HG02759 (cell line): ENCODE measurements at regions not wholly inside any gene's neighbourhood (a gene's known extent, or its start where the extent isn't known, plus 50 kb on each side); places are given as distances from the start of the nearest gene placed in this dataset.
"Not testable (repeated sequence)": the region's sequence is repeated elsewhere in the genome, so short reads cannot be mapped to it uniquely, and the experiment has no call there.

ENCODE experiments used
- ATAC-seq: cut with Tn5 transposase; IDR thresholded peaks from one replicate; pipeline ENCODE4 v1.9.1; 2021; ENCODE audit warnings: mild to moderate bottlenecking, moderate library complexity; ENCODE audit not compliant: unreplicated experiment

- ATAC-seq = no peak
These were observed 684.3 kb upstream of the AUTS2 start for GRCh38 chr7:68914006-68914405.

DNA sequence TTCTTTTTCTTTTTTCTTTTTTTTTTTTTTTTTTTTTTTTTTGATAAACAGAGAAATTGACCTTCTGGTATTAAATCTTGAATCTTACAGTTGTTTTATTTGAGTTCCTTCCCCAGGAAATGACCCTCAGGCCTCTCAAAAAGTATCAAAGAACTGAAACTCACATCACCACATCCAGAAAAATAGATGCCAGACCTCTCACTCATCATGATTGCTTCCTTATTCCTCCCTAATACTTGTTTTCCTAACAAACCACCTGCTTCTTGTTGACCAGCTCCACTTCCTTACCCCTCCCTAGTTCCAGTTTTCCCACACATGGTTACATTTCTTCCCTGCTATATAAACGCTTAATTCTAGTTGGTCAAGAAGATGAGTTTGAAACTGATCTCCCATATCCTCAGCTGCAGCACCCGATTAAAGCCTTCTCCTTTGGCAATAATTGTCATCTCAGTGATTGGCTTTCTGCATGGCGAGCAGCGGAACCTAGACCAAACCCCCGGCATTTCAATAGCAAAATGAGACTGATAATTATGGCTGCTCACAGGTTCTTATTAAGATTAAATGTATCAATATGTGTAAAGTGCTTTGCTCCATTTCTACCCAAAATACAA lies 681.1 kb upstream of the AUTS2 start:
- no peak for ATAC-seq

DNA sequence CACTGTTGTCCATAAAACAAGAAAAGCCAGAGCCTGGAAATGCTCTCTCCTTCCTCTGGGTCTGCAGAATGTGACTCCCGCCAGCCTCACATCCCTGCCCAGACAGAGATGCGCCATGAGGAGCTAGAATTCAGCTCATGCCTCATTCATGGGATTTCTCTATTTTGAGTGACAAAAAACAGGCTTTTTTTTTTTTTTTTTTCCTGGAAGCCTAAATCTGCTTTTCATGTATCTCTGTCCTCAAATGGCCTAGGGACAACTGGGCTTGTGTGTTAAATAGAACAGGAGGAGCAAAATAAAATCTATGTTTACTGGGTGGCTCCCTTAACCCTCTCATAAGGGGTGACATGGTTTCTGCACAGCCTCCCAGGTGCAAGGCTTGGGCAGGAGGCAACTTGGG lies 679.7 kb upstream of the AUTS2 start:
- no peak for ATAC-seq

GRCh38 chr7:68922850-68923249 lies 675.4 kb upstream of the AUTS2 start:
- no peak for ATAC-seq

DNA sequence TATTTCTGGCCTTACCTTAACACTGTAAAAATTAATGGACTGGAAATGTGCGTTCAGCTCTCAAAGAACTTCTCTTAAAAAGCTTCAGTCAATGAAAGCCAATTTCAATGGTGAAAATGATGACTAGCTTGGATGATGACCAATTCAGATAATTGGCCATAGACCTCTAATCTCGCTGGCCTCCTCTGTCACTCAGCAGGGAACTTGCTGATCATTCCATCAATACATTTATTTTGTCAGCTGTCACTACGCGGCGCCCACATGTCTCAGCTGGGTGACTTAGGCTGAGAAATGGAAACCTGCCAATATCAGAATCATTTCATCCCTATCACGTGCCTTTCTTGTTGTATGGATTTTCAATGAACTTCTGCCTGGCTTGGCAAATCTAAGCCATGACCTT lies 673.0 kb upstream of the AUTS2 start:
- ATAC-seq = no peak

DNA sequence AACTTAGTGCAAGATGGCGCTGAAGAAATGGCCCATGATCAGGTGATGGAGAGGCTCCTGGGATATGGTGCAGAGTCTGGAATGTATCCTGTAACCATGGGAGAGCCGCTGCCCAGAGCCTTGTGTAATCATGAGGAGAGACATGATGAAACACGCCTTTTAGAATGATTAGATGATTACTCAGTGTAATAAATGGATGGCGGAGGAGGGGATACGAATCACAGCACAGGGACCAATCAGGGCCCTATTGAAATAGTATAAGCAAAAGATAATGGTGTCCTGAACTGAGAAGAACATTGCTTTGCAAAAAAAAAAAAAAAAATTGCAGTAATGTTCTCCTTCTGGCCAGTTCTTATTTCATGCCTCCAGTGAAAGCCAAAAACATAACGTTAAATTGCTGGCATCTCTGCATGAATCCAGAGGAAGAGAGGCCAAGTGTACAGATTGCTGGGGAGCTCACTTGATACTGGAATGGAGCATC lies 668.5 kb upstream of the AUTS2 start:
- ATAC-seq = no peak

GRCh38 chr7:68936471-68937035 lies 661.7 kb upstream of the AUTS2 start:
- no peak for ATAC-seq

- no peak for ATAC-seq
These were observed 660.1 kb upstream of the AUTS2 start for GRCh38 chr7:68938151-68938550.

DNA sequence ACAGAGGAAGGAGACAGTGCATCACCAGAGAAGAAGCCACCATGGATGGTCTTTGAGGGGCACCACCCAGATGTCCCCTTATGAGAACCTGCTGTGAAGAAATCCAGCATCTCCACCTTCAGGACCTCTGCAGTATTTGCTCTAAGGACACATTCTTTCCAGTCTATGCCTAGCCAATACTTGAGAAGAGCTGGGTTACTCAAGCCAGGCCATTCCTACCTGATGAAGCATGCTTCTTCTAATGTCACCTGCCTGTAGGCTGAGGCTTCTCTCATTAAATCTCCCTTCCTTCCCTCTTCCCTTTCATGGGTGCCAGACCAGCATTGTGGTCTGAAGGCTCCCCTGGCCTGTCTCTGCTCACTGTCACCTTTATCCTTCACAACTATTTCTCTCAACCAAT lies 654.5 kb upstream of the AUTS2 start:
- no peak for ATAC-seq

- no peak for ATAC-seq
These were observed 642.6 kb upstream of the AUTS2 start for GRCh38 chr7:68955656-68956055.

- ATAC-seq = no peak
These were observed 639.7 kb upstream of the AUTS2 start for GRCh38 chr7:68958571-68958970.

GRCh38 chr7:68963552-68963951 lies 634.7 kb upstream of the AUTS2 start:
- ATAC-seq = no peak

GRCh38 chr7:68964060-68964459 lies 634.2 kb upstream of the AUTS2 start:
- no peak for ATAC-seq

DNA sequence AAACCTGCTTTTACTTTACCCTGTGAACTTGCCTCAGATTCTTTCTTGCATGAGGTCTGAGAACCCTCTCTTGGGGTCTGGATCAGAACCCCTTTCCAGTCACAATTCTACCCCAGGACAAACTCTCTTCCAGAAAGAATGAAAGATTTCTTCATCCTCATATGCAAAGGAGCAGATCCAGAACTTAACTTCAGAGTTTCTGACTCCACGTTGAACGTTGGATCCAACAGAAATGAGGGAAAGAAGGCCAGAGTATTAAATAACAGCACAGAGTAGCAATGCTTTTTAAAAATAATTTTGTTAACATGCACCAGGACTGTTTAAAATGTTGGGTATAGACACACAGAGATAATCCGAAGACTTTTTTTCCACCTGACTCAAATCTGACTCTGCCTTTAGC lies 632.9 kb upstream of the AUTS2 start:
- ATAC-seq = no peak

GRCh38 chr7:68967598-68967997 lies 630.7 kb upstream of the AUTS2 start:
- ATAC-seq = no peak

GRCh38 chr7:68969571-68969970 lies 628.7 kb upstream of the AUTS2 start:
- ATAC-seq = no peak

GRCh38 chr7:68971634-68972340 lies 626.5 kb upstream of the AUTS2 start:
- ATAC-seq = no peak

DNA sequence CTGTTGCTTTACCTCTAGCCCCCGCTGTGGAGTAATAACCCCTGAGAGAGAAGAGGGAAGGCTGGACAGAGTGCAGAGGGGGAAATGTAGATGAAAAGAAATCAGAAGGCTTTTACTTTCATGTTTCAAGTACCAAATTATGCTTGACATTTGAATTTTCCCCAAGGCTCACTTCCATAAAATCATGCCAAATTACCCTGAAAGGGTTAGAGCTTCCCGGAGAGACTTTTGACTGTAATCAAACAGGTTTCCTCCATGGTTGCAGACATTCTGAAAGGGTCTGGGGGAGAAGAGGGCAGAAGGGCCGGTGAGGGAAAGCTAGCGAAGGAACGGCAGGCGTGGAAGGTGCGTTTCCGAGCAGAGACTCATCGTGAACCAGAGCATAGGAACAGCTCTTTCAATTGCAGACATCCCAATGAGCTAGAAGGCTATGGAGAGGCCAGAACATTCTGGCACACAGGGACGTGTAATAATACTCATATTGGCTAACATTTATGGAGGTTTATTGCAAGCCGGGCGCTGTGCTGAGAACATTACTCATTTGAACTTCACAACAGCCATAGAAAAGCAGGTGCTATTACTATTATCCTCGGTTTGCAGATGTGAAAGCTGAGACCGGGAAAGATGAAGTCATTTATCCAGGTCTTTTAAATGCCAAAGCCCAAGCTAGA lies 620.8 kb upstream of the AUTS2 start:
- no peak for ATAC-seq

DNA sequence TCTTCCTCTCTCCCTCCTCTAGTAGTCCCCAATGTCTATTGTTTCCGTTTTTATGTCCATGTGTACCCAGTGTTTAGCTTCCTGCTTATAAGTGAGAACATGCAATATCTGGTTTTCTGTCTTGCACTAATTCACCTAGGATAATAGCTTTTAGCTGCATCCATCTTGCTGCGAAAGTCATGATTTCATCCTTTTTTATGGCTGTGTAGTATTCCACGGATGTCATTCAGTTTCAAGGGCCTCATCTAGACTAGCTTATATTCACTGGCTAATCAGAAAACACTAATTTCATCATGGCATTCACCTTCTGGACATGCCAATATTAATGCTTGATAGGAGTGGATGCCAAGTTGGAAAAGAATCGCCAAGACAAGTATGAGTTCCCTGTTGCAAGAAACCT lies 619.6 kb upstream of the AUTS2 start:
- ATAC-seq = no peak

DNA sequence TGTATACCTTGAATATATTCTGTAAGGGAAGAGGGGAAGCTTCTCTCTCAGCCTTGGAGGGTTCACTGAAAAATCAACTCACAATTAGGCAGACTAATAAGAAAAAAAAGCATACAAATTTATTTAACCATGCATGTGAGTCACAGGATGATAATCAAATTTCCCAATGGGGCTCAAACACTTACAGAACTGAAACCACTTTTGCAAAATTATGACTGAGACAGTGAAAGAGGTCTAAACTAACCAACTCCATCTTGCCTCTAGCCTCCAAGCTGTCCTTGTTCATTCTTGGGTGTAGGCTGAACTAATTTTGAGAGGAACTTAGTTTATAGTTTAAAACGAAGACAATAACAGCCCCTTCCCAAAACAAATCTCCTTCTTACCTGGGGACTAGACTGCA lies 618.3 kb upstream of the AUTS2 start:
- no peak for ATAC-seq

- ATAC-seq = not testable (repeated sequence)
These were observed 617.8 kb upstream of the AUTS2 start for GRCh38 chr7:68980432-68980831.

- ATAC-seq = no peak
These were observed 614.0 kb upstream of the AUTS2 start for GRCh38 chr7:68984306-68984705.
